Activated gamma-delta T cell treated with Interleukin-2 at 50 U/mL for 16 hours (primary cell): ENCODE measurements at regions not wholly inside any gene's neighbourhood (a gene's known extent, or its start where the extent isn't known, plus 50 kb on each side); places are given as distances from the start of the nearest gene placed in this dataset.

ENCODE experiments used
- DNase-seq: peaks from one replicate; pipeline ENCODE4 v3.0.0-alpha.2; 2020

DNA sequence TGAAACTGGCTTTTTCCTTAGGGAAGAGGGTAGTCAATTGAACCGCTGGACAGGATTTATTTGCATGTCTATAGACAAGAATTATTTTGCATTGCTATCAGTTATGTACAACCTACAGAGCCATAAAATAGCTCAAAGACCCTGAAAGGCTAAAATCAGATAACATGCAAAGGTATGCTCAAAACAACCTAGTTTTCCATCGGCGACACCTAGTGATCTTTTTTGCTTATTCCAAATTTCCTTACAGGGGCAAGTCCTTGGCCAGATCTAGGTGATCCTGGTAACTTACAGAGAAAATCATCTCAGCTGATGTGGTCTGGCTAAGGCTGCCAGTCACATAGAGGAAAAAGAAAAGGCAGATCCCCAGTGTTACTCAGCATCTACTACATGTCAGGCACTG lies 141.2 kb upstream of the RPL38 start:
- DNase-seq = no peak

DNA sequence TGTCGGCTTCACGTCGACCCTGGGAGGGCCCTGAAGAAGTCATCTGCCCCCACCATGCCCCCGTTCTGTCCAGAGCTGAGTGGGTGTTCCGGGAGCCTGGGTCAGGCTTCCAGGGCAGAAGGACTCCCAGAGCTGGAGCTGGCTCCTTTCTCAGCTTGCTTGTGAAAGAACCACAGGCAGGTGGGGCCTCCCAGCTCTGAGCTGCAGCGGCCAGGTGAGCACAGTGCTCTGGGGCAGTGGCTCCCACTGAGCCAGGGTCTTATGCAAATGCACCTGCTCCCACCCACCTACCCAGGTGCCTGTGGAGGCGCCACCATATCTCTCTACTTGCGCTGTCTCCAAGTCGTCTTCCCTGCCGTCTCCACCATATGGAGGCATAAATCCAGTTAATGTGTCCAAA lies 140.0 kb upstream of the RPL38 start:
- no peak for DNase-seq

DNA sequence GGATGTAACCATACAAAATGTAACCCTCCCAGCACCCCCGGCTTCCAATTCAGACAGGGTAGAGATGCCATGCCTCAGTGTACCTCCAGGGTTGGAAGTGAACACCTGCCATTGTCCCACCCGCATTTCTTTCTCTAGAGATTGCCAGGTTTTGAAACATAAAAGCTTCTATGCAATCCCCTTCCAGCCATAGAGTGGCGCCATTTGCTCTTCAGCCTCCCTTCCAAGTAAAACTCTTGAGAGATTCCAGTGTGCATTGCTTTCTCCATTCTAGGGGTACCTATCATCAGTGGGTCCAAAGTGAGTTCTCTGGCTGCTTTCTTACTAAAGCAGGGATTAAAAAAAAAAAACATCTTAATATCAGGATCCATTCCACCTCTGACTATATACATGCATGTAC lies 133.1 kb upstream of the RPL38 start:
- no peak for DNase-seq

DNA sequence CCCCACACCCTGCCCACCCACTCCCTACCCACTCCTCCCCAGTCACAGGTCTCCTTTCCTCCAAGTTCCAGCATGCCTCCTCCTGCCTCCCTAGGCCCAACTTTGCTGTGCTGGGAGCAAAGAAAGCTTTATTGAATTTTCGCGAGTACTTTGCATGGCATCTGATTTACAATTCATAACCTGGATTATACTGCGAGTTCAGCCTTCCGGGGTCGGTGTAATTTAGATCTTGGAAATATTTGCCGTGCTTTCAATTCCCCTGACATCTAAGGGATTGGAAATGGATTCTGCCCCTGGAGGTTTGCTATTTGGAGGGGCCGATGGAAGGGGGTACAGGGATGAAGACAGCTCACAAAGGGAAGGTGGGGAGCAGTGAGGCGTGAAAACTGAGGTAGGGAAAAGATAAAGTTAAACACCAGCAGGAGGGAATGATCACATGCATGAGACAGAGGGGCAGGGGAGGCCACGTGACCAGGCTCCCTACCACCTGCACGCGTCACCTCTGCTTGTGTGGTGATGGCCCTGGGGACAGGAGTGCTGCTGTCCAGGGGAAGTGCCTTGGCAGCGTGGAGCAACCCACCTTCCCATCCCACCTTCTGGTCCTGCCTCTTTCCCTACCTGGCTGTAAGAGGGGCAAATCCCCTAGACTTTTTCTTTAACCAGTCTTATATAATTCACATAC lies 132.3 kb upstream of the RPL38 start:
- no peak for DNase-seq

DNA sequence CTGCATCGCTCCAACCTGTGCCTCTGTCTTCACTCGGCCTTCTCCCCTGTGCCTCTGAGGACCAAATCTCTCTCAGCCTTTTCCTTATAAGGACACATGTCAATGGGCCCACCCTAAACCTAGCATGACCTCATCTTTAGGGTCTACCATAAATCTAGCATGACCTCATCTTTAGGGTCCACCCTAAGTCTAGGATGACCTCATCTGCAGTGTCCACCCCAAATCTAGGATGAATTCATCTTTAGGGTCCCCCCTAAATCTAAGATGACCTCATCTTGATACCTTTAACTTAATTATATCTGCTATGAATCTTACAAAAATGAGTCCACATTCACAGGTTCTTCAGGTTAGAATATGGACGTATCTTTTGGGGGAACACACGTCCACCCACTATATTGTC lies 131.1 kb upstream of the RPL38 start:
- DNase-seq = no peak

DNA sequence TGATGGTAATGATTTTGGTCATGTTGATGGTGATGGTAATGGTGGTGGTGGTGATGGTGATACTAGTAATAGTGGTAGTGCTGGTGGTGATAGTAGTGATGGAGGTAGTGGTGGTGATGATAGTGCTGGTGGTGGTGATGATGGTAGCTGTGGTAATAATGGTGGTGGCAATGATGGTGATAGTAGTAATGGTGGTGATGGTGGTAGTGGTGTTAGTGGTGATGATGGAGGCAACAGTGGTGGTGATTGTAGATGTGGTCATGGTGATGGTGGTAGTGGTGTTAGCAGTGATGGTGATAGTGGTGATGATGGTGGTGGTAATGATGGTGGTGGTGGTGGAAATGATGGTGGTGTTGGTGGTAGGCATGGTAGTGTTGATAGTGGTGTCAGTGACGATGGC lies 127.0 kb upstream of the RPL38 start:
- no peak for DNase-seq

DNA sequence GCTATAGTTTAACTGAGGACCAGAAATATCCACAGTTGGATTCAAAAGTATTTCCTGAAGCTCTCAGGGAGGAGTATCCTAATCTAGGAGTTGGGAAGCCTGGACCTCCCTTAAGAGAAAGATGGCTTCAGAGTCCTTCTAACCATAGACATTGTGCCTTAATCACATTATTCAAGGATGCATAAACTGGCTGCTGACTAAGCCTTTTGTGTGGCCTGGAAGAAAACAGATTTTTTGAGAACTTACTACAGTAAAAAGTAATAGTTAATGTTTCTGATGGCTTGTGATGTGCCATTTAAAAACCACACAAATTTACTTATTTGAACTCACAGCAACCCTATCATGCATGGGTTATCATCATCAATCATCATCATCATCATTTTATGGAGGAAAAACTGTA lies 126.2 kb upstream of the RPL38 start:
- no peak for DNase-seq

DNA sequence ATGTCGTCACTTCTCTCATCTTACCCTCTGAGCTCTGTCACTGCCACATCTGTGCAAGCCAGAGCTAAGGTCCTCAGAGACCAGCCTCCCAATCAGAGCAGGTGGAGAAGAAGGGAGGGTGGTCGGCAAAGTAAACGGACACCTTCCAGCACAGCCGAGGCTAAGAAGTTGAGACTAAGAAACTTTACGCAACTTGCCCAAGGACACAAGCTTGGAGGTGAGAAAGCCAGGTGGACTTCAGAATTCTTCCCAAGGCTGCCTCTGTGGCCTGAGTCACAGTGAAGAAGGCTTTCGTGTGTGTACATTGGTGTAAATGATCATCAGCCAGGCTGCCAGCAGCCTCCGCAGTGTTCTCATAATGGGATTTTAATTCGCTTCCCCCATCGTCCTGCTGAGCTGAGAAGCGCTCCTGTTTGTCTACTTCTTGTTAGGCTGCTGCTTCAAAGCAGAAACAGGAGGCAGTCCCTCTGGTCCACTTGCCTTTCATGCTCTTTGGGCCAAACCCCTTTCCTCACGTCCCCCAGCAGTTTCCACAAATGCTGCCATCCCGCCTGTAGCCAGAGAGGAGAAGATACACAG lies 125.0 kb upstream of the RPL38 start:
- no peak for DNase-seq

DNA sequence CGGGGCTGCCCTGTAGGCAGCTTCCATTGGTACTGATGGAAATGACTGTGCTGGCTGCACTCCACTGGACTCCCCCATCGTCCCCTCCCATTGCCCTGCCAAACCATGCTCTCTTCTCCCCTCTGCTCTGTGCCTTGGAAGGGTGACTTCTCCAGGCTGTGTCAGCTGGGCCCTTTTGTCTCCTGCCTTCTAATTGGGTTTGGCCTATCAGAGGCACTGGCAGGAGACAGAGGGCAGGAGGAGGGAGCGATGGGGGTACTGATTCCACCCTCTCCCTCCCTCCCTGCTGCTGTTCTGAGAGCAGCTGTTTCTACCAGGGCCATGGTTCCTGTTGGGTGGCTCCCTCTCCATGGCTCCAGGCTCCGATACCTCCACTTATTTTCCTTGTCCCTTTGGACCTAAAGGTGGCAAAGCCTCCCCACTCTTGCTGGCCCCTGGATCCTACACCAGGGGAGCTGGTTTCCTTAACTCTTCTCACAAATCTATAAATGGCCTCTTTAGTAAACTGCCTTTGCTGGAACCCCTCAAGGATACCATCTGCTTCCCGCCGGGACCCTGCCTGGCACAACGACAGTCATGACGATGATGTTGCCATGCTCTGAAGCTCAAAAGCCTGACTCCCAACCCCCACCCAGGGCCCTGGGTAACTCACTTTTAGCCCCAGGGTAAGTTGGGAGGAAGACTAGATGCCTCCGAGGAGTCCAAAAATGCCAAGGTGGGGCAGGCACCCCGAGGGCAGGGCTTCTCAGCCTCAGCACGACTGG lies 123.8 kb upstream of the RPL38 start:
- no peak for DNase-seq

DNA sequence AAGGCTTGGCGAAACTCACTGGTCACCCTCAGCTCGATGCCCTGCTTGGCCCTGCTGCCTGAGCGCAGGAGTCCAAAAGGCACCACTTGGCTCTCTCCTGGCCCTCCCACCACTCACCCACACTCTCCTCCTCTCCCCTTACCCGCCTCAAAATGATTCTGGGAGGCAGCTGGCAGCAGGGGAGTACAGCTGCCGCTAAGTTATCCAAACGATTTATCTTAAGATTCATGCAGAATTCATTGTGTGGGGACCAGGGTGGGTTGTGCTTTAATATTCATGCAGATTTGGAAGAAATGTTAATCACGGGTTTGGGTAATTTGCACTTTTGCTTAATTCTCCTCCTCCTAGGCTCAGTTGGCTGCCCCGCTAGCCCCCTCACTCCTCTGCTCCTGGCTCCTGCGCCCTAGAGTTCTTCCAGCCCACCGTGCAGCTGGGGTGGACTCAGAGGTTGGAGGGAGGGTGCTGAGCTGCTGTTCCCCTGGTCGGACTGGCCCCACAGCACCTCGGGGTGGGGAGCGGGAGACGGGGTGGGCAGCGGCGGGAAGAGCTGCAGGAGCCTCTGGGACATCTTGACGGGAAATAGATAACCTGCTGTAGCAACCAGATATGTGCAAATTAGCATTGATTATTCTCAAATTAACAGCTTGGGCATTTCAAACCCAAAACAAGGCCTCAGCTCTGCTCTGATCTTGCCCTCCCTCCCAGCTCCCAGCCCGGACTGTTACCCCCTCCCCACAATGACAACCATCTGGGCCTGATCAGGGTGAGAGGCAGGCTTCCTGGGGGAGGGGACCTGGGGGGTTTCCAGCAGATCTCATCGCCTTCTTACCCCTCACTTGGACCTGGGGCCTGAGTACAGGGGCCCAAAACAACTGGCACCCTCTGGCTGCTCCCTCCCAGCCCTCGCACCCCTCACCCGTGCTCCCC lies 122.6 kb upstream of the RPL38 start:
- no peak for DNase-seq

DNA sequence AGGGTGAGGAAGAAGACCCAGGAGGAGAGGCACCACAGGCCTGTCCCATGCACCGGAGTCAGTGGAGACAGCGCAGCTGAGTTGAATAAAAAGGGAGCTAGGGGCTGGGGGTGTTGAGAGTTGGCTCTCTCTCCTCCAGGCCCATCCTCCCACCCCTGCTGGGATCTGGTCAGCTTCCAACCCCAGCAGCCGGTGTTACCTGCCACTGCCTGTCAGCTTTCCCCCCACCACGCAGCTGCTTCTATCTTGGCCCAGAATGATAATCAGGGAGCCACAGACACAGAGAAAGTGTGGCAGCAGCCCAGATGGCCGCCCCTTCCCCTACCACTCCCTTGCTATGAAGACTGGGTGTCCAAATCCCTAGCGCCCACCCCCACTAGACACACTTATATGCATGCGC lies 120.6 kb upstream of the RPL38 start:
- DNase-seq = no peak

DNA sequence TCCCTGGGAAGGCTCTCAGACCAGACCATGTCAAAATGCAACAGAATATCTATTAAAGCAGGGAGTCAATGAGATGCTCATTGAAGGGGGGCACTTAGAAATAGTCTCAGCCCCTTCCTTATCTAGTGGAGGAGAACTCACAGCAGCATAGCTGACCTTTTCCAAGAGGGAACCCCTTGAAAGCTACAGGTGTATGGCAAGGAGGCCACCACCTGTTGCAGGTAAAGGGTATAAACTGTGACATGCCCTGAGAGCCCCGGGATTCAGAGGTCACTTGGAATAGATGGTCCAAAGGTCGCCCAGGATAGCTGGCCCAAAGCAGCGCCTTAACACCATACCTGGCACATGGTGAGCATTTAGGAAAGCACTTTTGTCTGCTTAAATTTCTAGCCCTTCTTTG lies 120.2 kb upstream of the RPL38 start:
- DNase-seq = no peak

DNA sequence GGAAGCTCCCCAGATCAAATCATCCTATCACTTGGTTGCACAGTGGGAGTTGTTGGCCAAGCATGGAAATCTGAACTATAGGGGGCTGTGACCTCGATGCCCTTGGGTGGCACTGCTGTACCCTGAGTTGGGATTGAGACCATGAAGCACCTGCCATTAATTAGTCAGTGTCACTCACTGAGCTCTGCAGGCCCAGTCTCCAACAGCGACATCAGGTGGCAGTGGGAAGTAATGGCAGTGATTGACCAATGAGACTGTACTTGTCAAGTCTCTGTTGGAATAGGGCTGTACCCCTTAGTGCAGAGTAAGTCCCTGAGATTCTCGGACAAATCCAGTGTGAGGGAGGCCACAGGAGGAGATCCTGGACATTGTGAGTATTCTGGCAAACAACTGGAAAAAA lies 118.0 kb upstream of the RPL38 start:
- DNase-seq = no peak

DNA sequence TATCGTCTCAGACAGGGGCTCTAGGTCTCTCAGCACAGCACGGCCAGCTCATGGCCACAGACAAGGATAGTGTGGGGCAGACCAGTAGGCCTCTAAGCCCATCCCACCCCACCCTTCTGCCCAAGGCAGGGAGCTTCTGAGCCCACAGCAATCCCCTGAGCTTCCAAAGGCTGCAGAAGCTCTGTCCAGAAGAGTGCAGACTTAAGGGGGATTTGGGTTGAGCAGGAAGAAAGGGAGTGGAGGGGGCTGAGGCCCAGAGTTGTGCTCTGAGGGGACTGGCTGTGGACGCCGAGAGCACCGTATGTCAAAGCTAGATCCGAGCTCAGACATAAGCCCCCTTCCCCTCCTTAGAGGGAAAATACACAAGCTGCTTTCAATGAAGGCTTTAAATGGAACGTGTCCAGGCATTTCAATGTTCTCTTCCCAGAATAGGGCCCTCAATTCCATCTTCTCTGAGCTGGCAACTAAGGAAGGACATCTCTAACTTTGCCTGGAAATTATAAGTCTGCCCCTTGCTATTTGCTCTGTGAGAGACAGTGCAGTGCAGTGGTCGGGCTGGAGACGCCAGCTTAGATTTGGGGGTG lies 116.4 kb upstream of the RPL38 start:
- no peak for DNase-seq

DNA sequence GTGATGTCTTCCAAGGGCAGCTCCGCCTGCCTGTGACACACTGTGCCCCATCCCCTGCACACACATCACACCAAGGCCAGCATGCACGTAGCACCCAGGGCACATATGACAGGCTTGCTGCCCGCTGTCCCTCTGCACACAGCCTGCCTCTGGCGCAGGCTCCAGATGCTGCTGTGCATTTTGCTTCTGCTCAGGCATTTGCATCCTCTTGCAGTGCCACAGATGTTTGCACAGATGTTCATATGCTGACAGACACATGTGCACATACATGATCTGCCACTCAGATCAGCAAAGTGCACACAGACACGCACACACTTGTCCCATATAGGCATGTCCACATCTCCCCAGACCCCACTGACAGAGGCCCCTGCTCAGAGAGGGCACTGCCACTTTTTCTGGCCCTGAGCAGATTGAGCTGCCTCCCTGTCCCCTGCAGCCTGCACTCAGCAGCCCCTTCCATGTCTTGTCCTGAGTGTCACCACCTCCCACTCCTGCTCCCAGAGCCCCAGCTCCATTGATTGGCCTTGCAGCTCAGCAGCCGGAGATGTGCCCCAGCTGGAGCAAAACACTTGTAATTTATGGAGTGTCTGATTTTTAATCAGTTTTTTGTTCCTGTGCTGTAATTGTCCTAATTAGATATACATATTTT lies 115.1 kb upstream of the RPL38 start:
- DNase-seq = no peak

DNA sequence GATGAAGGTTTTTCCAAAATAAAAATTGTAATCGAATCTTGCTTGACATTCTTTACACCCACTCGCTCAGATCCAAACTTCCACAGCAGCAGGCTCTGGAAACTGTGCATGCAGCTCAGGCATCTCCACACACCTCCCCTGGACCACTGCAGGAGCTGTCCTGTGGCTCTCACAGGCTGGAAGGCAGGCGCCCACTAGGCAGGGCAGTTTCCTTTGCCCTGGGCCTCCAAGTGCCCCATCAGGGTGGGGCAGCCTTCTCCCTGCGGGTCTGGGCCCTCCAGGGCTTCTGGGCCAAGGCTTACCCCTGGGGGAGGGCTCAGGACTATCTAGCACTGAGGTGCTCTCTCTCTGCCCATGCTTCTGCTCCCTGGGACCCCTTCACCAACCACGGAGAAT lies 114.5 kb upstream of the RPL38 start:
- no peak for DNase-seq

DNA sequence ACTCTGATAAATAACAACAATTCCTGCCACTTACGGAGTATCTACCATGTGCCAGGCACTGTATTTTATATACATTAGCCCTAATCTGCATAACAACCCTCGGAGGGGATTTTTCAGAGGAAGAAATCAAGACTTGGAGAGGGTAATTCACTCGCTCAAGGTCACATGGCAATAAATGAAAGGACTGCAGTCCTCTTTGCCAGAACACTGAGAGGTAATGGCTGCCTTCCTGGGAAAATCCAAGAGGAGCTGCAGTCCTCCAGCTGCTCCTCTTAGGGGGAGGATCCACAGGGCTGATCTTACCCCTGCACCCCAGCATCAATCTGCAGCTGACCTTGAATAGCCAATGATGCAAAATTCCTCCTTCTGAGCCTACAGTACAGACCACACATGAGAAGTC lies 114.1 kb upstream of the RPL38 start:
- DNase-seq = no peak

DNA sequence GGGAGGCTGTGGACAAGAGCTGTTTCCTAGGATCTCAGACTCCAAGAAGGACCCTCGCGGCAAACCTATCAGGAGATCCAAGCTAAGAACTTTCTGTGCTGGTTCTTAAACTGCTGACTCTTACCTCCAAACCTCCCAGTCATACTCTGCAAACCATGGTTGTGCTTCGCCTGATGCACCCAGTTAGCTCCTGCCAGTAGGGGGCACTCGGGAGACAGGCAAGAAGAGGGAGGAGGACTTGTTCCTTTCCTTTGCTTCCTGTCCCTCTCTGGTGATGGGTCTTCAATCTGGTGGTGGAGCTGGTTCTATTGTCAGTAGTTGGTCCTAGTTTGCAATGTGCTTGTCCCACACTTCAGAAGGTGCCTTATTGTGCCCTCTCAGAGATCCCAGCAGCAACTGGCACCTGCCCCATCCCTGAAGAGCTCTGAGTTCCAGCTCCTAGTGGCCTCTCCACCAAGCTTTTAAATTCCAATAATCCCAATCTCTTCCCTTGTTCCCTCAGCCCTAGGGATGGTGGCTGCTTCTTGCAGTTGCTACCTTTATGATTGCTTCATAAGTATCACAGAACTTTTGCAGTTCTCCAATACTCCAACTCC lies 113.5 kb upstream of the RPL38 start:
- peak; percentile 23 for DNase-seq

DNA sequence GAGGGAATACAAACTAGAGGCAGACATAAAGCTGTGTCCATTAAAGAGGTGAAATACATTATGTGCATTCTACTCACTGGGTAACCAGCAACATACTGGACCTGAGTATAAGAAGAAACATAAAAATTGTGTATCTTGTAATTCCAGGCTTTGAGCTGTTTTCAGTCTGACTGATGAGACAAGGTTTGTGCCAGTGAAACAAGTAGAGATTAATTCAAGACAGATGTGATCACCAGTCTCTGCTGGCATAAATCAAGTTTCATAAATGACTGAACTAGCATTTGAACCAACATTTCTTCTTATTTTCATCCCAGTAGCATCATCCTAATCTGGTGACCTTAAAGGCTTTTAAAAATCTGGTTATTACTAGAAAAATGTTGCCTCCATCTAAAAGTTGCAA lies 108.8 kb upstream of the RPL38 start:
- DNase-seq = no peak

DNA sequence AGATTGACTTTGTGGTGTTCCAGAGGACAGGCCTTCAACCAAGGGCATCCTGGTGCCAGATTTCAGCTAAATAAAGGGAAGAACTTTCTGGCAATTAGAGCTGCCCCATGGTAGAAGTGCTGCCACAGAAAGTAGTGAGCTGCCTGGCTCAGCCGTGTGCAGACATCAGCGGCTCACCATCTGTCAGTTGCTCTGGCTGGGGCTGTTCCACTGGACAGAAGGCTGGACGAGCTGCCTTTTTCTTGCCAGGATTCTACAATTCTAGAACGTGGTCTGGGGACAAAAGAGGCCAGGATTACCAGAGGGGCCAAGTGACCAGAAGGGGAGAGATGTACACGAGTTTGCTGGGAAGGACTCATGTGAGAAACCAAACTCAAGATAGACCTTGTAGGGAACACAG lies 107.0 kb upstream of the RPL38 start:
- DNase-seq = no peak

DNA sequence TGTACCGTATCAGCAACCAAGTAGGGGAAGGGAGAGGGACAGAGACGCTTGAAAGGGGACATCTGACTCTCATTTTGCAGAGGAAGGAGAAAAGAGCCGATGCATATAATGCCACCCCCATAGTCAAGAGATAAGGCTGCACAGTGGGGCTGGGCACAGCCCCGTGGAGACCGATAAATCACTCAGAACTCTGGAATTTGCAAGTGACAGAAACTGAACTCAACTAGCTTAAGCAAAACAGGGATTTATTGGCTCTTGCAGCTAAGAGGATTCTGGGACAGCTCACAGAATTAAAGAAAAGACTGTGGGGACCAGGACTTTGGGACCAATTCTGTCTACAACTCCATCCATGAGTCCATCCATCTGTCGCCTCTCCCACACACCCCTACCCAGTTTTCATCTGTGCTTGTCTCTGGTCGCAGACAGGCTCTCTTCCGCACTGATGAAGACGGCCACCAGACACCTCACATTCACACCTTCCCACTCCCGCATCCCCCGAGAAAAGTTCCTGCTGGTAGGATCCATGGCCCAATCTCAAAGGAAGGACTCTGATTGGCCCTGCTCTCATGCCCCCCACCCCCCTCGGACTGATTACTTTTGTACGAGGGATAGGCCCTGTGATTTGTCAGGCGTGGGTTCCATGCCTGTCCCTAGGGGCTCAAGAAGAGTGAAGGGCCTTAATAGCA lies 105.9 kb upstream of the RPL38 start:
- DNase-seq = no peak
